ENCODE measurements at regions not wholly inside any gene's neighbourhood (a gene's known extent, or its start where the extent isn't known, plus 50 kb on each side); places are given as distances from the start of the nearest gene placed in this dataset.

- TF ChIP-seq POLR2AphosphoS5 (IDR thresholded peaks at IDR 0.05): no peak
- no peak for TF ChIP-seq POLR2A (IDR thresholded peaks at IDR 0.05)
These were observed 623.2 kb downstream of the CDH8 start for GRCh38 chr16:61413021-61413420.
